ENCODE measurements at regions not wholly inside any gene's neighbourhood (a gene's known extent, or its start where the extent isn't known, plus 50 kb on each side); places are given as distances from the start of the nearest gene placed in this dataset.

DNA sequence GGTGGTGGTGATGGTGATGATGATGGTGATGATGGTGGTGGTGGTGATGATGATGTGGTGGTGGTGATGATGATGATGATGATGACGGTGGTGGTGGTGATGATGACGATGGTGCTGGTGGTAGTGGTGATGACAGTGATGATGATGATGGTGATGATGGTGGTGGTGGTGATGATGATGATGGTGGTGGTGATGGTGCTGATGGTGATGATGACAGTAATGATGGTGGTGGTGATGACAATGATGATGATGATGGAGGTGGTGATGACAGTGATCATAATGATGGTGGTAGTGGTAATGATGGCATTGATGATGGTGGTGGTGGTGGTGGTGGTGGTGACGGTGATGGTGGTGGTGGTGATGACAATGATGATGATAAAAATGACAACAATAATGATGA is 52.1 kb upstream of the ANO1 start:
- TF ChIP-seq, protein P1, sequence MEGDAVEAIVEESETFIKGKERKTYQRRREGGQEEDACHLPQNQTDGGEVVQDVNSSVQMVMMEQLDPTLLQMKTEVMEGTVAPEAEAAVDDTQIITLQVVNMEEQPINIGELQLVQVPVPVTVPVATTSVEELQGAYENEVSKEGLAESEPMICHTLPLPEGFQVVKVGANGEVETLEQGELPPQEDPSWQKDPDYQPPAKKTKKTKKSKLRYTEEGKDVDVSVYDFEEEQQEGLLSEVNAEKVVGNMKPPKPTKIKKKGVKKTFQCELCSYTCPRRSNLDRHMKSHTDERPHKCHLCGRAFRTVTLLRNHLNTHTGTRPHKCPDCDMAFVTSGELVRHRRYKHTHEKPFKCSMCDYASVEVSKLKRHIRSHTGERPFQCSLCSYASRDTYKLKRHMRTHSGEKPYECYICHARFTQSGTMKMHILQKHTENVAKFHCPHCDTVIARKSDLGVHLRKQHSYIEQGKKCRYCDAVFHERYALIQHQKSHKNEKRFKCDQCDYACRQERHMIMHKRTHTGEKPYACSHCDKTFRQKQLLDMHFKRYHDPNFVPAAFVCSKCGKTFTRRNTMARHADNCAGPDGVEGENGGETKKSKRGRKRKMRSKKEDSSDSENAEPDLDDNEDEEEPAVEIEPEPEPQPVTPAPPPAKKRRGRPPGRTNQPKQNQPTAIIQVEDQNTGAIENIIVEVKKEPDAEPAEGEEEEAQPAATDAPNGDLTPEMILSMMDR (IDR thresholded peaks at IDR 0.05): no peak
- Histone ChIP-seq H3K9me3 (no peaks in the 10 kb centered on the region), H3K4me1 (ENCODE audit: control insufficient read depth in 1 of 2, insufficient read depth in 1 of 2, low read depth in 1 of 2, low read length in 1 of 2) (no peaks in the 10 kb centered on the region), H3K4me3 (ENCODE audit: low read depth in 1 of 2, low read length in 1 of 2) (no peak overlapping the region), H3K27me3 (no peaks in the 10 kb centered on the region), H3K36me3 (no peaks in the 10 kb centered on the region), H3K27ac (no peak overlapping the region)

- no peak overlapping the region for H3K4me3 ChIP-seq (ENCODE audit: low read depth in 1 of 2, low read length in 1 of 2)
- no peaks in the 10 kb centered on the region for H3K27me3 ChIP-seq
- H3K4me1 ChIP-seq (ENCODE audit: control insufficient read depth in 1 of 2, insufficient read depth in 1 of 2, low read depth in 1 of 2, low read length in 1 of 2): no peaks in the 10 kb centered on the region
- no peaks in the 10 kb centered on the region for H3K36me3 ChIP-seq
- TF ChIP-seq, protein P1 (IDR thresholded peaks at IDR 0.05): no peak
- H3K27ac ChIP-seq: no peak overlapping the region
- no peaks in the 10 kb centered on the region for H3K9me3 ChIP-seq
Observed at GRCh38 chr11:70026726-70027125, 51.4 kb upstream of the ANO1 start.

DNA sequence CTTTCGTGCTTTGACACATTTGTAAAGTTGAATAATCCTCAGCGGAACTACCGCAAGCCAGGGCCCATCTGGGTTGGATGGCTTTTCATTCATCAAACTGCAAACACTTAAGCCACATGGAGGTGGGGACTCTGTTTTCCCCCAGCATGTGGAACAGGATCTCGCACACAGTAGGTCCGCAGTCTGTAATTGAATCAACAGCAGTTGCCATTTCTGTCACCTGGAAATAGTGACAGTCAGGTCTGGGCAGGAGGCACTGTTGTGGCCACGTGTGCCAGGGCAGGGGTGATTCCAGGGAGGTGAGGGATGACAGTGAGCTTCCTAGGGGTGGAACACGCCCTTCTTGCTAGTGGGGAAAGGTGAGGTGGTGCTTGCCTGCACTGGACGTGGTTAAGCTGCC is 50.7 kb upstream of the ANO1 start:
- H3K9me3 ChIP-seq: no peaks in the 10 kb centered on the region
- H3K4me1 ChIP-seq (ENCODE audit: control insufficient read depth in 1 of 2, insufficient read depth in 1 of 2, low read depth in 1 of 2, low read length in 1 of 2): no peaks in the 10 kb centered on the region
- no peaks in the 10 kb centered on the region for H3K36me3 ChIP-seq
- H3K27me3 ChIP-seq: no peaks in the 10 kb centered on the region
- TF ChIP-seq, protein P1 (IDR thresholded peaks at IDR 0.05): no peak
- H3K27ac ChIP-seq: no peak overlapping the region
- H3K4me3 ChIP-seq (ENCODE audit: low read depth in 1 of 2, low read length in 1 of 2): no peak overlapping the region

GRCh38 chr11:70028147-70028855 is 49.8 kb upstream of the ANO1 start:
- Histone ChIP-seq H3K4me3 (ENCODE audit: low read depth in 1 of 2, low read length in 1 of 2) (no peak overlapping the region), H3K9me3 (no peaks in the 10 kb centered on the region), H3K27me3 (no peaks in the 10 kb centered on the region), H3K36me3 (no peaks in the 10 kb centered on the region), H3K4me1 (ENCODE audit: control insufficient read depth in 1 of 2, insufficient read depth in 1 of 2, low read depth in 1 of 2, low read length in 1 of 2) (no peaks in the 10 kb centered on the region), H3K27ac (no peak overlapping the region)
- TF ChIP-seq, protein P1 (IDR thresholded peaks at IDR 0.05): no peak
